ENCODE measurements at regions not wholly inside any gene's neighbourhood (a gene's known extent, or its start where the extent isn't known, plus 50 kb on each side); places are given as distances from the start of the nearest gene placed in this dataset.

GRCh38 chr11:86134580-86135318, 65.9 kb upstream of the PICALM start:
- TF ChIP-seq, protein P1, sequence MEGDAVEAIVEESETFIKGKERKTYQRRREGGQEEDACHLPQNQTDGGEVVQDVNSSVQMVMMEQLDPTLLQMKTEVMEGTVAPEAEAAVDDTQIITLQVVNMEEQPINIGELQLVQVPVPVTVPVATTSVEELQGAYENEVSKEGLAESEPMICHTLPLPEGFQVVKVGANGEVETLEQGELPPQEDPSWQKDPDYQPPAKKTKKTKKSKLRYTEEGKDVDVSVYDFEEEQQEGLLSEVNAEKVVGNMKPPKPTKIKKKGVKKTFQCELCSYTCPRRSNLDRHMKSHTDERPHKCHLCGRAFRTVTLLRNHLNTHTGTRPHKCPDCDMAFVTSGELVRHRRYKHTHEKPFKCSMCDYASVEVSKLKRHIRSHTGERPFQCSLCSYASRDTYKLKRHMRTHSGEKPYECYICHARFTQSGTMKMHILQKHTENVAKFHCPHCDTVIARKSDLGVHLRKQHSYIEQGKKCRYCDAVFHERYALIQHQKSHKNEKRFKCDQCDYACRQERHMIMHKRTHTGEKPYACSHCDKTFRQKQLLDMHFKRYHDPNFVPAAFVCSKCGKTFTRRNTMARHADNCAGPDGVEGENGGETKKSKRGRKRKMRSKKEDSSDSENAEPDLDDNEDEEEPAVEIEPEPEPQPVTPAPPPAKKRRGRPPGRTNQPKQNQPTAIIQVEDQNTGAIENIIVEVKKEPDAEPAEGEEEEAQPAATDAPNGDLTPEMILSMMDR (IDR thresholded peaks at IDR 0.05) = no peak
- Histone ChIP-seq H3K9me3 (no peaks in the 10 kb centered on the region), H3K27me3 (ENCODE audit: insufficient read depth in 3 of 3, low read length in 2 of 3) (no peaks in the 10 kb centered on the region), H3K4me1 (no peaks in the 10 kb centered on the region), H3K27ac (no peak overlapping the region), H3K4me3 (no peak overlapping the region), H3K36me3 (ENCODE audit: insufficient read depth in 1 of 2, low read depth in 1 of 2) (no peaks in the 10 kb centered on the region)
- intact Hi-C loops (cut with DNase I) = no loop called here
- no peak for ATAC-seq
- WGBS, 3 donors = 57 to 73% (median 69%) methylated on average over 3 of the region's 3 CpGs
- no peak for DNase-seq

DNA sequence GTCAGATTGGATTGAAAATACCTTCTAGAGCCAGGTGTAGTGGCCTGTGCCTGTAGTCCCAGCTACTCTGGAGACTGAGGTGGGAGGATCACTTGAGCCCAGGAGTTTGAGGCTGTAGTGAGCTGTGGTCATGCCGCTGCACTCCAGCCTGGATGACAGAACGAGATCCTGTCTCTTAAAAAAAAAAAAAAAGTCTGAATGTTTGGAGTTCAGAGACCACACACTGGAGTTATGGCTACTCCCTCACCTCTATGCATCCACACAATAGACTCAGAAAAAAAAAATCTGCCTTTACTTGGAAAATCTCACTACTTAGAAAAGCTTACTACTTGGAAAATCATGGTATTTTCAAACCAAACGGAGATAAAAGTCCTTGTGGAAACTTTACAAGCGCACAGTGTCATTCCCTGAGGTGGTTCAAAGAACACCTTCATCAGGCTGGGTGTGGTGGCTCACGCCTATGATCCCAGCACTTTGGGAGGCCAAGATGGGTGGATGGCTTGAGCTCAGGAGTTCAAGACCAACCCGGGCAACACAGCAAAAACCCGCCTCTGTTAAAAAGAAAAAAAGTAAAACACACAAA, 63.9 kb upstream of the PICALM start:
- WGBS, 3 donors = 91 to 92% (median 91%) methylated on average over 7 of the region's 7 CpGs
- H3K4me1 ChIP-seq = no peaks in the 10 kb centered on the region
- ATAC-seq = no peak
- no peak for DNase-seq
- intact Hi-C loops (cut with DNase I) = no loop called here
- TF ChIP-seq, protein P1 (IDR thresholded peaks at IDR 0.05) = no peak
- H3K27ac ChIP-seq = no peak overlapping the region
- no peak overlapping the region for H3K4me3 ChIP-seq
- H3K9me3 ChIP-seq = no peaks in the 10 kb centered on the region
- no peaks in the 10 kb centered on the region for H3K36me3 ChIP-seq (ENCODE audit: insufficient read depth in 1 of 2, low read depth in 1 of 2)
- no peaks in the 10 kb centered on the region for H3K27me3 ChIP-seq (ENCODE audit: insufficient read depth in 3 of 3, low read length in 2 of 3)

DNA sequence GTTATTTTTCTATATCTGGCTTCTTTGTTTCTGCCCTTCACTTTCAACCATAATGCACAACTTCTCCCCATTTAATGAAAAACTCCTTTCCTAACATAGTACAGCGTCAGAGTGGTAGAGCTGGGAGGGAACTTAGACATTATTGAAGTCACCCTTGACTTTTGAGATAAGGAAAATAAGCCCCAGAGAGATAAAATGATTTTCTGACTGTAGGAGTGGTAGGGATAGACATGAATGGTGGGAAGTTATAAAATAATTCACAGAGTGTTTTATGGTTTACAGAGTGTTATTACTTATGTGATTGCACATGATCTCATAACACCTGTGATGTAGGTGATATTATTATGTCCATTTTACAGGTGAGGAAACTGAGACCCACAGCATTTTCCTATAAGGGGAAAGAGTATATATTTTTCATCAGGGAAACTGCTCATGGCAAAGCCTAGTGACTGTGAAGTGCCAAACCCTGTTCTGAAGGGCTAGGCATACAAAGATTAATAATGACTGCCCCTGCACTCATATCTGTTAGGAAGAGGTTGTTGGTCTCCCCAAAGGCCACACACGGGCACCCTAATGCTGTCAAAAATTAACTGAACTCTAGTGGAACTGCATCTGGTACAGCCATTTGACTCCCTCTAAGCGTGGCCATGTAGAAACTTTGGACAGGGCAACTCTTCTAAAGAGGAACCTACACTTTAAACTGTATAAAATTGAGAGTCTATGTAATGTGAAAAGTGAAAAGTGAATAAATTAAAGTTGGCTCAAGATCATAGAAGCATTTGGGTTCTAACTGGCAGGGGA, 61.1 kb upstream of the PICALM start:
- 70 to 81% (median 81%) methylated on average over 3 of the region's 3 CpGs for WGBS, 3 donors
- no peak overlapping the region for H3K4me3 ChIP-seq
- no peak for ATAC-seq
- H3K27me3 ChIP-seq (ENCODE audit: insufficient read depth in 3 of 3, low read length in 2 of 3) = no peaks in the 10 kb centered on the region
- H3K27ac ChIP-seq = no peak overlapping the region
- intact Hi-C loops (cut with DNase I) = no loop called here
- H3K9me3 ChIP-seq = no peaks in the 10 kb centered on the region
- H3K4me1 ChIP-seq = no peaks in the 10 kb centered on the region
- DNase-seq = no peak
- TF ChIP-seq, protein P1 (IDR thresholded peaks at IDR 0.05) = no peak
- H3K36me3 ChIP-seq (ENCODE audit: insufficient read depth in 1 of 2, low read depth in 1 of 2) = no peaks in the 10 kb centered on the region

DNA sequence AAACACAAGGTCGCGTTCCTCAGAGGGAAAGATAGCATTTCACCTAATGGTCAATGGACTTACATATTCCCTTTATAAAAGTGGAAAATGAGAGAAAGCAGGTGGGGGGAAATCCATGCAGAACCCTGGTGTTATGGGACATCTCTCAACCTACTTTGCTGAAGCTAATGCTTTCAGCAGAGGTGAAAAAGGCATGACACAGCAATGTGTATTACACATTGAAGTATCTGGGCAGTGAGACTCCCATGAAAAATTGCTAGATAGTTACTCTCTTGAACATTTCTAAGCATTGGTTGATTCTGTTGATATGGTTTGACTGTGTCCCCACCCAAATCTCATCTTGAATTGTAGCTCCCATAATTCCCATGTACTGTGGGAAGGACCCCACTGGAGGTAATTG, 60.0 kb upstream of the PICALM start:
- no peaks in the 10 kb centered on the region for H3K9me3 ChIP-seq
- no peaks in the 10 kb centered on the region for H3K27me3 ChIP-seq (ENCODE audit: insufficient read depth in 3 of 3, low read length in 2 of 3)
- TF ChIP-seq, protein P1 (IDR thresholded peaks at IDR 0.05) = no peak
- 74 to 100% (median 96%) methylated on average over 2 of the region's 2 CpGs for WGBS, 3 donors
- intact Hi-C loops (cut with DNase I) = no loop called here
- no peak for ATAC-seq
- no peaks in the 10 kb centered on the region for H3K4me1 ChIP-seq
- no peak for DNase-seq
- no peak overlapping the region for H3K4me3 ChIP-seq
- no peak overlapping the region for H3K27ac ChIP-seq
- H3K36me3 ChIP-seq (ENCODE audit: insufficient read depth in 1 of 2, low read depth in 1 of 2) = no peaks in the 10 kb centered on the region

Data from psoas muscle (tissue), 7 donors.